Stimulated activated CD4-positive, alpha-beta T cell treated with anti-CD3 and anti-CD28 coated beads, Interleukin-2, amount 100 ng/mL, for 24 hours (primary cell): ENCODE measurements at regions not wholly inside any gene's neighbourhood (a gene's known extent, or its start where the extent isn't known, plus 50 kb on each side); places are given as distances from the start of the nearest gene placed in this dataset.
A peak's percentile ranks its signal among the peaks of the same experiment; 100 is the strongest.

Source experiments
- DNase-seq, 2 donors: peaks; one replicate each; pipeline ENCODE4 v3.0.0-alpha.2; 2020

- DNase-seq, result no peak
Measured at GRCh38 chr2:30055548-30055947, 91.3 kb upstream of the YPEL5 start.

GRCh38 chr2:30060562-30060961 lies 86.2 kb upstream of the YPEL5 start:
- DNase-seq, result no peak

GRCh38 chr2:30068067-30068466 lies 78.7 kb upstream of the YPEL5 start:
- DNase-seq, result no peak

DNA sequence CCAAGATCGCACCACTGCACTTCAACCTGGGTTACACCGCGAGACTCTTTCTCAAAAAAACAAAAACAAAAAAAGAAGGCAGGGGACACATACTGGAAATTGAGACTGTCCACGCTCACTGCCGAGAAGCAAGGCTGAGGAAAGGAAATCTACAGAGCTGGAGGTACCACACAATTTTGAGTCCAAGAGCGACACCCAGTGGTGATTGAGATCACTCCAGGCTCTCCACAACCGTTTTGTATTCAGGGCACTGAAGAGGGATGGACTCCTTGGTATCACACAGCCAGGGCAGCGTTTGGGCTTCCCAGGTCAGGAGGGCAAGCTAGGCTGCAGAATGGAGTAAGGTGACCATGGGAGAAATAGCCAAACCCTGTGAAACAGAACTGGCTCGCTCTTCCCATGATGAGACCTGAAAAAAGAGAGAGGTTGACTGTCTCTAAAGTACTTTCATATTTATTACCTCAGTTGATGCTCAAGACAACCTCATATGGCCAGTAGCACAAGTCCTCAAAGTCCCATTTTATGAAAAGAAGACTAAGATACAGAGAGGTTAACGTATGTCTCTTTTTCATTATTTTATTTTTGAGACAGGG lies 74.5 kb upstream of the YPEL5 start:
- peak; percentile 62 to 65 for DNase-seq

GRCh38 chr2:30073523-30073922 lies 73.3 kb upstream of the YPEL5 start:
- DNase-seq, result no peak

DNA sequence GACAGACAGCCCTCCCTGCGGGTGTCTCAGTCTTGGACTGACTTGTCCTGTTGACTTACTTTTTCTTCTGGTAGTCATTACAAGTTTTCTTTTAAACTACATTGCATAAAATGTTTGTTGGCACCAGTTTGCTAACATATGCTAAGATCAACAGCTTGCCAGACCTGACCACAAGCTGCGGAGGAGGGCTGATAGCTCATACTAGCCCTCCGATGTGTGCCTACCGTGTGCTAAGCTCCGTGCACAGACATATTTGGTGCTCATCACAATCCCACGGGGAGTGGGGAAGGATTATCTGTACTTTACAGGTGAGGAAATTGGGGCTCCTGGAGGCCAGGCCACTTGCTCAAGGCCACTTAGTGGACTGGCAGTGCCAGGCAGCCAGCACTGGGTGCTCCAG lies 72.8 kb upstream of the YPEL5 start:
- DNase-seq, result no peak

DNA sequence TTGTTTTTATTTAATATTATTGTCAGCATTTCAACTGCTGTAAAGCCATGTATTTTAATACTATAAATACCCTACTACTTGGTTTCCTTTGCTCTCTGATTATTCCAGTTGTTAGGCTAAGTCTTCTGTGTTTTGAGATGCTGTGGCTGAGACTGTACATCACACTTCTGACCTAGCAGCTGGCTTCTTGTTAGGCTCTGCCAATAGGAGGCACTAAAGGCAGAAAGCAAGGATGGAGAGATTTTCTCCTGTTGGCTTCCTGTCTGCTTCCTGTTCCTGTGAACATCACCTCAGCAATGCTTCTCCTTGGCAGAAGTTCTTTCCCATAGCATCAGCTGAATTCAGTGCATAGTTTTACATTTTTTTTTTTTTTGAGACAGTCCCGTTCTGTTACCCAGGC lies 68.3 kb upstream of the YPEL5 start:
- DNase-seq, result no peak

DNA sequence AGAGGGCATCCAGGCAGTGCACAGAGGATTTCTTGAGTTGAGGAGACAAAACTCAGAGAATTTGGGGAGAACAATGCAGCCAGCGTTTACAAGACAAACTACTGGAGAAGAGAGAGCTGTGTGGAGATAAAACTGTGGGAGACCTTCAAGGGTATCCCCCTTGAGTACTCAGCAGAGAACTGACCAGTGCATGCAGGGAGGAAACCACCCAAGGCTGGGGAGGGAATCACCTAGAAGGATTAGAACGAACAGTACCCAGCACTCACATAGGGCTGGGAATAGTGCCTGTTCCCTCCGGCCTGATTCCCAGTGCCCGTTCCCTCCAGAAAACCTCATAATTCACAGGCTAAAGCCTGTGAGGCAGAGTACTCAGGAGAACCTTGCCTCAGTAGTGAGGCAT lies 61.9 kb upstream of the YPEL5 start:
- DNase-seq, result no peak

DNA sequence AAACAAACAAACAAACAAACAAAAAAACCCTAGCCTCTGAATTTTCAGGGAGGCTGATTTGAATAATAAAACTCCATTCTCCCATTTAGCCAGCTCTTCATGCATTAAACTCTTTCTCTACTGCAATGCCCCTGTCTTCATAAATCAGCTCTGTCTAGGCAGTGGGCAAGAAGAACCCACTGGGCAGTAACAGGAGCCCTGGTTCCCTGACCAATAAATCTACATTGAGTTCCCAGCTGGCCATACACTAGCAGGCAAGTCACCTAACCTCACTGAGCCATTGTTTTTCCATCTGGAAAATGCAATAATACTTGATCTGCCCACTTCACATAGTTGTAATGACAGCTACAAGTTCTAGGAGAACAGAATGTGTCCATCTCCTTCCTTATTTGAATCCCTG lies 57.6 kb upstream of the YPEL5 start:
- DNase-seq, result no peak

DNA sequence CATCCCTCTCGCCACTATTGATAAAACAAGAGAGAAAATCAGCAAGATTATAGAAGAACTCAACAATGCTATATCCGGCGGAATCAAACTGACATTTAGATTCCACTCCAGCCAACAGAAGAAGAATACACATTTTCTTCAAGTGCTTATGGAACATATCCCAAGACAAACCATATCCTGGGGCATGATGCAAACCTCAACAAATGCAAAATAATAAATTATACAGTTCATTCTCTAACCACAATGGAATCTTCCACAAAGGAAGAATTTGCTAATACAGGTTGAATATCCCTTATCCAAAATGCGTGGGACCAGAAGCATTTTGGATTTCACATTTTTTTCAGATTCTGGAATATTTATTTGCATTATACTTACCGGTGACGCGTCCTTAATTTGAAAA lies 51.4 kb upstream of the YPEL5 start:
- no peak for DNase-seq

GRCh38 chr2:30096451-30096850 lies 50.4 kb upstream of the YPEL5 start:
- no peak for DNase-seq
